ENCODE measurements at regions not wholly inside any gene's neighbourhood (a gene's known extent, or its start where the extent isn't known, plus 50 kb on each side); places are given as distances from the start of the nearest gene placed in this dataset.

DNA sequence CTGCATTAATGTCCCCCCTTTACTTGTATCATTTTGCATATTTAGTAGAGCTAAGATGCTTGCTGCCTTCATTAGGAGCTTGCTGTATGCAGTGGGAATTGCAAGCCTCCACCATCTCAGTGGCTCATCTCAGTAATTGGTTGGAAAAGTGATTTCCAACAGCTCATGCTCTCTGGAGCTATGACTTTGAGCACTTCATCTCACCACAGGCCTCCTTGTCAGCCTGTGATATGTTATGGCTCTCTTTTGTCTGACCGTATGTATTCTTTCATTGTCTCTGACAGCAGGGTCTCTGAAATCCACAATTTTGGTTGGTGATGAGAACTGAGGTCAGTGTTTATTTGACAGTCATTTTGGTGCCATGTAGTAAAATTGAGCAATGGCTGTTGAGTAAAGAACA lies 345.1 kb downstream of the FAT3 start:
- Histone ChIP-seq H3K27ac (ENCODE audit: low read length) (peak overlapping the region; percentile 58), H3K36me3 (ENCODE audit: insufficient read depth, low read length) (no peaks in the 10 kb centered on the region), H3K27me3 (ENCODE audit: insufficient read depth, low read depth, low read length) (no peaks in the 10 kb centered on the region), H3K9me3 (ENCODE audit: low read length) (no peaks in the 10 kb centered on the region), H3K9ac (ENCODE audit: low read length) (no peak overlapping the region), H3K9me2 (ENCODE audit: insufficient read depth, low read length) (no peaks in the 10 kb centered on the region), H3K4me2 (ENCODE audit: low read length) (no peak overlapping the region), H3K79me2 (replicated peaks; ENCODE audit: insufficient read depth, low read length) (peaks cover 6% of the 10 kb centered on the region), H2AFZ (ENCODE audit: low read depth, low read length) (no peak overlapping the region), H4K20me1 (ENCODE audit: insufficient read depth) (no peaks in the 10 kb centered on the region), H3K4me3 (ENCODE audit: low read length) (no peak overlapping the region), H3F3A (ENCODE audit: insufficient read depth, low read length, poor library complexity, severe bottlenecking) (peaks cover 4% of the 10 kb centered on the region)
- TF ChIP-seq, protein P1, sequence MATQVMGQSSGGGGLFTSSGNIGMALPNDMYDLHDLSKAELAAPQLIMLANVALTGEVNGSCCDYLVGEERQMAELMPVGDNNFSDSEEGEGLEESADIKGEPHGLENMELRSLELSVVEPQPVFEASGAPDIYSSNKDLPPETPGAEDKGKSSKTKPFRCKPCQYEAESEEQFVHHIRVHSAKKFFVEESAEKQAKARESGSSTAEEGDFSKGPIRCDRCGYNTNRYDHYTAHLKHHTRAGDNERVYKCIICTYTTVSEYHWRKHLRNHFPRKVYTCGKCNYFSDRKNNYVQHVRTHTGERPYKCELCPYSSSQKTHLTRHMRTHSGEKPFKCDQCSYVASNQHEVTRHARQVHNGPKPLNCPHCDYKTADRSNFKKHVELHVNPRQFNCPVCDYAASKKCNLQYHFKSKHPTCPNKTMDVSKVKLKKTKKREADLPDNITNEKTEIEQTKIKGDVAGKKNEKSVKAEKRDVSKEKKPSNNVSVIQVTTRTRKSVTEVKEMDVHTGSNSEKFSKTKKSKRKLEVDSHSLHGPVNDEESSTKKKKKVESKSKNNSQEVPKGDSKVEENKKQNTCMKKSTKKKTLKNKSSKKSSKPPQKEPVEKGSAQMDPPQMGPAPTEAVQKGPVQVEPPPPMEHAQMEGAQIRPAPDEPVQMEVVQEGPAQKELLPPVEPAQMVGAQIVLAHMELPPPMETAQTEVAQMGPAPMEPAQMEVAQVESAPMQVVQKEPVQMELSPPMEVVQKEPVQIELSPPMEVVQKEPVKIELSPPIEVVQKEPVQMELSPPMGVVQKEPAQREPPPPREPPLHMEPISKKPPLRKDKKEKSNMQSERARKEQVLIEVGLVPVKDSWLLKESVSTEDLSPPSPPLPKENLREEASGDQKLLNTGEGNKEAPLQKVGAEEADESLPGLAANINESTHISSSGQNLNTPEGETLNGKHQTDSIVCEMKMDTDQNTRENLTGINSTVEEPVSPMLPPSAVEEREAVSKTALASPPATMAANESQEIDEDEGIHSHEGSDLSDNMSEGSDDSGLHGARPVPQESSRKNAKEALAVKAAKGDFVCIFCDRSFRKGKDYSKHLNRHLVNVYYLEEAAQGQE (IDR thresholded peaks at IDR 0.05; ENCODE audit: borderline replicate concordance), result peak; percentile 87
- peak; percentile 9 for TF ChIP-seq RAD21 (conservative IDR thresholded peaks at IDR 0.05)
- TF ChIP-seq SMC3 (conservative IDR thresholded peaks at IDR 0.05; ENCODE audit: poor library complexity), result no peak
- no peak for TF ChIP-seq EZH2 (IDR thresholded peaks at IDR 0.05; ENCODE audit: borderline replicate concordance, insufficient read depth, low read length, poor library complexity, severe bottlenecking)
- TF ChIP-seq, protein P2, sequence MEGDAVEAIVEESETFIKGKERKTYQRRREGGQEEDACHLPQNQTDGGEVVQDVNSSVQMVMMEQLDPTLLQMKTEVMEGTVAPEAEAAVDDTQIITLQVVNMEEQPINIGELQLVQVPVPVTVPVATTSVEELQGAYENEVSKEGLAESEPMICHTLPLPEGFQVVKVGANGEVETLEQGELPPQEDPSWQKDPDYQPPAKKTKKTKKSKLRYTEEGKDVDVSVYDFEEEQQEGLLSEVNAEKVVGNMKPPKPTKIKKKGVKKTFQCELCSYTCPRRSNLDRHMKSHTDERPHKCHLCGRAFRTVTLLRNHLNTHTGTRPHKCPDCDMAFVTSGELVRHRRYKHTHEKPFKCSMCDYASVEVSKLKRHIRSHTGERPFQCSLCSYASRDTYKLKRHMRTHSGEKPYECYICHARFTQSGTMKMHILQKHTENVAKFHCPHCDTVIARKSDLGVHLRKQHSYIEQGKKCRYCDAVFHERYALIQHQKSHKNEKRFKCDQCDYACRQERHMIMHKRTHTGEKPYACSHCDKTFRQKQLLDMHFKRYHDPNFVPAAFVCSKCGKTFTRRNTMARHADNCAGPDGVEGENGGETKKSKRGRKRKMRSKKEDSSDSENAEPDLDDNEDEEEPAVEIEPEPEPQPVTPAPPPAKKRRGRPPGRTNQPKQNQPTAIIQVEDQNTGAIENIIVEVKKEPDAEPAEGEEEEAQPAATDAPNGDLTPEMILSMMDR (IDR thresholded peaks at IDR 0.05; ENCODE audit: poor library complexity, severe bottlenecking), result no peak
- TF ChIP-seq POLR2AphosphoS5 (IDR thresholded peaks at IDR 0.05), result peak; percentile 72
- no peak for TF ChIP-seq MXI1 (conservative IDR thresholded peaks at IDR 0.05; ENCODE audit: poor library complexity, severe bottlenecking)
- TF ChIP-seq EP300 (conservative IDR thresholded peaks at IDR 0.05; ENCODE audit: poor library complexity, severe bottlenecking), result peak; percentile 63
- TF ChIP-seq TAF1 (IDR thresholded peaks at IDR 0.05; ENCODE audit: low read depth), result no peak

DNA sequence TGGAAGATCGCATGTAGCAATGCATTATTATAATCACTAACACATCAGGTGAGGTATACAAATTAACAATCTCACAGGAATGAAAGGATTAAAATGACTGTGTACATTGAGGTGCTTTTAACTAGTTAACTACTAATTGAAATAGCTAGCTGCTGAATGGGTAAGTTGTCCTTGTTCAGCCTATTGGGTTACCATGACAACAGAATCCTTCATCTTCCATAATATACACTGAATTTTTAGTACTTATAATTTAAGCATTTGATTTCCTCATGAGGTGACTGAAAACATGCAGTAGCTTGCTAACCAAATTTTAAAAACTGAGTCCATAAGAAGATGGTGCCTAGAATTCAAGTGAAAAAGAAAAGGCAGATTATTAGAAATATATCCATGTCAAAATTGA lies 347.9 kb downstream of the FAT3 start:
- Histone ChIP-seq H2AFZ (ENCODE audit: low read depth, low read length) (no peak overlapping the region), H3K9me3 (ENCODE audit: low read length) (no peaks in the 10 kb centered on the region), H3K79me2 (replicated peaks; ENCODE audit: insufficient read depth, low read length) (peaks cover 6% of the 10 kb centered on the region), H3K9me2 (ENCODE audit: insufficient read depth, low read length) (no peaks in the 10 kb centered on the region), H3K27me3 (ENCODE audit: insufficient read depth, low read depth, low read length) (no peaks in the 10 kb centered on the region), H3K36me3 (ENCODE audit: insufficient read depth, low read length) (no peaks in the 10 kb centered on the region), H3K27ac (ENCODE audit: low read length) (peak overlapping the region; percentile 25), H3K9ac (ENCODE audit: low read length) (no peak overlapping the region), H3K4me3 (ENCODE audit: low read length) (no peak overlapping the region), H3F3A (ENCODE audit: insufficient read depth, low read length, poor library complexity, severe bottlenecking) (peaks cover 4% of the 10 kb centered on the region), H3K4me2 (ENCODE audit: low read length) (no peak overlapping the region), H4K20me1 (ENCODE audit: insufficient read depth) (no peaks in the 10 kb centered on the region)
- TF ChIP-seq, protein P2 (IDR thresholded peaks at IDR 0.05; ENCODE audit: poor library complexity, severe bottlenecking), result no peak
- no peak for TF ChIP-seq RAD21 (conservative IDR thresholded peaks at IDR 0.05)
- TF ChIP-seq SMC3 (conservative IDR thresholded peaks at IDR 0.05; ENCODE audit: poor library complexity), result no peak

Measured in neural cell (in vitro differentiated cells).